ENCODE measurements at regions not wholly inside any gene's neighbourhood (a gene's known extent, or its start where the extent isn't known, plus 50 kb on each side); places are given as distances from the start of the nearest gene placed in this dataset.

DNA sequence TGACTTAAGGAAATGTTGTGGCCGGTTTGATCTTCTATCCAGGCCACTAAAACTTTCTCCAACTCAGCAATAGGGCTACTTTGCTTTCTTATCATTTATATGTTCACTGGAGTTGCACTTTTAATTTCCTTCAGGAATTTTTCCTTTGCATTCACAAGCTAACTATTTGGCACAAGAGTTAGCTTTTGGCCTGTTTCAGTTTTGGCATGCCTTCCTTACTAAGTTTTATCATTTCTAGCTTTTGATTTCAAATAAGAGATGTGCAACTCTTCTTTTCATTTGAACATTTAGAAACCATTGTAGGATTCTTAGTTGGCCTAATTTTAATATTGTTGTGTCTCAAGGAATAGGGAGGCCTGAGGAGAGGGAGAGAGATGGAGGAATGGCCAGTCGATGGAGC is 79.8 kb upstream of the TLL1 start:
- TF ChIP-seq, protein P1, sequence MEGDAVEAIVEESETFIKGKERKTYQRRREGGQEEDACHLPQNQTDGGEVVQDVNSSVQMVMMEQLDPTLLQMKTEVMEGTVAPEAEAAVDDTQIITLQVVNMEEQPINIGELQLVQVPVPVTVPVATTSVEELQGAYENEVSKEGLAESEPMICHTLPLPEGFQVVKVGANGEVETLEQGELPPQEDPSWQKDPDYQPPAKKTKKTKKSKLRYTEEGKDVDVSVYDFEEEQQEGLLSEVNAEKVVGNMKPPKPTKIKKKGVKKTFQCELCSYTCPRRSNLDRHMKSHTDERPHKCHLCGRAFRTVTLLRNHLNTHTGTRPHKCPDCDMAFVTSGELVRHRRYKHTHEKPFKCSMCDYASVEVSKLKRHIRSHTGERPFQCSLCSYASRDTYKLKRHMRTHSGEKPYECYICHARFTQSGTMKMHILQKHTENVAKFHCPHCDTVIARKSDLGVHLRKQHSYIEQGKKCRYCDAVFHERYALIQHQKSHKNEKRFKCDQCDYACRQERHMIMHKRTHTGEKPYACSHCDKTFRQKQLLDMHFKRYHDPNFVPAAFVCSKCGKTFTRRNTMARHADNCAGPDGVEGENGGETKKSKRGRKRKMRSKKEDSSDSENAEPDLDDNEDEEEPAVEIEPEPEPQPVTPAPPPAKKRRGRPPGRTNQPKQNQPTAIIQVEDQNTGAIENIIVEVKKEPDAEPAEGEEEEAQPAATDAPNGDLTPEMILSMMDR (IDR thresholded peaks at IDR 0.05): no peak
- TF ChIP-seq POLR2A (IDR thresholded peaks at IDR 0.05; ENCODE audit: low read depth) (no peak), EP300 (IDR thresholded peaks at IDR 0.05) (no peak), POLR2AphosphoS5 (IDR thresholded peaks at IDR 0.05) (no peak)
